Omental fat pad (tissue), 3 donors: ENCODE measurements at regions not wholly inside any gene's neighbourhood (a gene's known extent, or its start where the extent isn't known, plus 50 kb on each side); places are given as distances from the start of the nearest gene placed in this dataset.

Source experiments
- ATAC-seq: fragments of 150-250 bp; one replicate; pipeline ENCODE4 v1.9.1; 2016; ENCODE audit warnings: mild to moderate bottlenecking, moderate library complexity; ENCODE audit not compliant: low FRiP score
- DNase-seq: peaks from one replicate; pipeline ENCODE4 v3.0.0-alpha.2; 2019; ENCODE audit warnings: low spot score
- TF ChIP-seq, protein P1 (sequence below), 3 donors: fragments of 450-650 bp; IDR thresholded peaks; one replicate each; pipeline ENCODE4 v1.5.1; 2016 to 2017; ENCODE audit warnings: antibody characterized with exemption in 3 of 3, mild to moderate bottlenecking in 3 of 3, moderate library complexity in 2 of 3

GRCh38 chr7:36036590-36036989 lies 116.5 kb upstream of the EEPD1 start:
- DNase-seq (no peak), ATAC-seq (peak; percentile 51)
- TF ChIP-seq, protein P1, sequence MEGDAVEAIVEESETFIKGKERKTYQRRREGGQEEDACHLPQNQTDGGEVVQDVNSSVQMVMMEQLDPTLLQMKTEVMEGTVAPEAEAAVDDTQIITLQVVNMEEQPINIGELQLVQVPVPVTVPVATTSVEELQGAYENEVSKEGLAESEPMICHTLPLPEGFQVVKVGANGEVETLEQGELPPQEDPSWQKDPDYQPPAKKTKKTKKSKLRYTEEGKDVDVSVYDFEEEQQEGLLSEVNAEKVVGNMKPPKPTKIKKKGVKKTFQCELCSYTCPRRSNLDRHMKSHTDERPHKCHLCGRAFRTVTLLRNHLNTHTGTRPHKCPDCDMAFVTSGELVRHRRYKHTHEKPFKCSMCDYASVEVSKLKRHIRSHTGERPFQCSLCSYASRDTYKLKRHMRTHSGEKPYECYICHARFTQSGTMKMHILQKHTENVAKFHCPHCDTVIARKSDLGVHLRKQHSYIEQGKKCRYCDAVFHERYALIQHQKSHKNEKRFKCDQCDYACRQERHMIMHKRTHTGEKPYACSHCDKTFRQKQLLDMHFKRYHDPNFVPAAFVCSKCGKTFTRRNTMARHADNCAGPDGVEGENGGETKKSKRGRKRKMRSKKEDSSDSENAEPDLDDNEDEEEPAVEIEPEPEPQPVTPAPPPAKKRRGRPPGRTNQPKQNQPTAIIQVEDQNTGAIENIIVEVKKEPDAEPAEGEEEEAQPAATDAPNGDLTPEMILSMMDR (IDR thresholded peaks at IDR 0.05), result no peak

DNA sequence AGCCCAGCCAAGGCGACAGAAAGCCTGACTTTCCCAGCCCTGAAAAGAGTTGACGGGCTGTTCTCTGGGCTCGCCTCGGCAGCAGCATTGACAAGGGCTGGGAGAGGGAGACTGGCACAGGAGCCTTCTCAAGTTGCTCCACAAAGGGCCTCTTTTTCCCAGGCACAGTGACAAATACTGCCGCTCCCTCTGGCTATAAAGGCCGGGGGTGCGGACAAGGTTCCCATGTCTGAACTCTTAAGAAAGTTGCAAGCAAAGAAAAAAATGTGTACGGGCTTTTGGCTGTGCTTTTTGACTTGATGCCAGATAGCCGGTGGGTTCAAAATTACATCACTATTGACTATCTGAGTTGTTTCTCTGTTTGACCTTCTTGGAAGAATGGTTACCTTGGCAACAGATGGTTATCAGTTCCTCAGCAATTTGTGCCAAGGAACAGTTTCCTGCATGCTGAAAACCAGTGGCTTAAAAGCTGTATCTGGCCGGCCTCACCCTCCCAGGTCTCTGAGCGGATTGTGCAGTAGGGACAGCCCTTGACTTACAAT lies 115.9 kb upstream of the EEPD1 start:
- TF ChIP-seq, protein P1 (IDR thresholded peaks at IDR 0.05), result no peak
- ATAC-seq (peak; percentile 46), DNase-seq (no peak)

DNA sequence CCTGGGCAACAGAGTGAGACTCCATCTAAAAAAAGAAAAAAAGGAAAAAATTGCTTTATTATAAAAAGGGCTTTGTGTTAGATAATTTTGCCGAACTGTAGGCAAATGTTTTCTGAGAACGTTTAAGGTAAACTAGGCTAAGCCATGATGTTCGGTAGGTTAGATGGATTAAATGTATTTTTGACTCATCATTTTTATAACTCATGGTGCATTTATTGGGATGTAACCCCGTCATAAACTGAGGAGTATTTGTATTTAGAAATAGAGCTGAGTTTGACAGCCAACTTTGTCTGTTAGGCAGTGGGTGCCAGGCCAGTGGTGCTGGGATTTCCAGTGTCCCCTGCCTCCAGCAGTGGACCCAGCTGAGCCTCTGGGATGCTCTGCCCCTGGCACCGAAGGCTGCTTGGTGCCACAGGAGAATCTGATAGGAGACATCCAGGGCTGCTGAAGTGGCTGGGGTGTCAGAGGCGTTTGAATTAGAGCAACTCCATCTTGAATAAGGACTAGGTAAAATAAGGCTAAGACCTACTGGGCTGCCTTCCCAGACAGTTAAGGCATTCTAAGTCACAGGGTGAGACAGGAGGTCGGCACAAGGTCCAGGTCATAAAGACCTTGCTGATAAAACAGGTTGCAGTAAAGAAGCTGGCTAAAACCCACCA lies 114.9 kb upstream of the EEPD1 start:
- TF ChIP-seq, protein P1 (IDR thresholded peaks at IDR 0.05), result no peak
- no peak for ATAC-seq

GRCh38 chr7:36039243-36039642 lies 113.8 kb upstream of the EEPD1 start:
- DNase-seq, result no peak
- TF ChIP-seq, protein P1 (IDR thresholded peaks at IDR 0.05), result no peak
- ATAC-seq, result no peak

More for the DNA sequence above, 114.9 kb upstream of the EEPD1 start:
- DNase-seq, result no peak

- TF ChIP-seq, protein P1 (IDR thresholded peaks at IDR 0.05), result no peak
- DNase-seq (no peak), ATAC-seq (no peak)
These were observed 113.4 kb upstream of the EEPD1 start for GRCh38 chr7:36039671-36040070.

DNA sequence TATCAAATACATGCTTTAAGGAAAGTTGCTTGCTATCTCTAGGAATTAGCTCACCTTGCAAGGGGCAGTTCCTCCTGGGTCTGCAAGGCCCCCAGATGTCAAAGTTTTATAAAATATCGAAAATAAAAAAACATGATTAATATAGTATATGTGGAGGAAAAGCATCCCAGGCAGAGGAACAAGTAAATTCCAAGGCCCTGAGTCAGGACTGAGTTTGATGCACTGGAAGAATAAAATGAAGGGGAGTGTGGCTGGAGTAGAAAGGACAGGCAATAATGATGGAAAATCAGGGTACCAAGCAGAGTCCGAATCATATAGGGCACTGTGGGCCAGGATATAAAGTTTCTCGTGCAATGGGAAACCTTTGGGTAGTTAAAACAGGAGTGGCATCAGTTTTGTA lies 112.4 kb upstream of the EEPD1 start:
- ATAC-seq (no peak), DNase-seq (no peak)
- TF ChIP-seq, protein P1 (IDR thresholded peaks at IDR 0.05), result no peak
